ENCODE measurements at regions not wholly inside any gene's neighbourhood (a gene's known extent, or its start where the extent isn't known, plus 50 kb on each side); places are given as distances from the start of the nearest gene placed in this dataset.

- TF ChIP-seq CTCF (IDR thresholded peaks at IDR 0.05) (no peak), POLR2AphosphoS5 (IDR thresholded peaks at IDR 0.05) (no peak), POLR2A (IDR thresholded peaks at IDR 0.05; ENCODE audit: low read depth) (no peak), EP300 (IDR thresholded peaks at IDR 0.05) (no peak)
Measured at GRCh38 chr7:109950821-109951564, 1139.9 kb upstream of the LRRN3 start.

Data from esophagus muscularis mucosa (tissue), 4 donors.